Esophagus (tissue), 2 donors: ENCODE measurements at regions not wholly inside any gene's neighbourhood (a gene's known extent, or its start where the extent isn't known, plus 50 kb on each side); places are given as distances from the start of the nearest gene placed in this dataset.

Experiments
- H3K27ac ChIP-seq, 2 donors: one replicate each; pipeline ENCODE4 v1.5.1; 2013; ENCODE audit warnings: low read depth in 2 of 2, mild to moderate bottlenecking in 2 of 2, inconsistent platforms in 1 of 2, low read length in 1 of 2, moderate library complexity in 1 of 2
- H3K27me3 ChIP-seq, 2 donors: one replicate each; pipeline ENCODE4 v1.6.1; 2013; ENCODE audit warnings: low read length in 2 of 2, control low read depth in 1 of 2, mild to moderate bottlenecking in 1 of 2; ENCODE audit not compliant: insufficient read depth in 2 of 2, control insufficient read depth in 1 of 2
- H3K36me3 ChIP-seq, 2 donors: one replicate each; pipeline ENCODE4 v1.6.1; 2013; ENCODE audit warnings: low read length in 1 of 2; ENCODE audit not compliant: control insufficient read depth in 2 of 2, insufficient read depth in 2 of 2
- H3K4me1 ChIP-seq, 2 donors: one replicate each; pipeline ENCODE4 v1.6.1; 2013; ENCODE audit warnings: low read length in 1 of 2; ENCODE audit not compliant: control insufficient read depth in 2 of 2, insufficient read depth in 2 of 2
- H3K4me3 ChIP-seq, 2 donors: one replicate each; pipeline ENCODE4 v1.5.1; 2013; ENCODE audit warnings: low read length in 2 of 2, mild to moderate bottlenecking in 2 of 2, low read depth in 1 of 2, moderate library complexity in 1 of 2
- H3K9me3 ChIP-seq, 2 donors: one replicate each; pipeline ENCODE4 v1.6.1; 2013; ENCODE audit warnings: mild to moderate bottlenecking in 2 of 2, low read depth in 1 of 2, low read length in 1 of 2, moderate library complexity in 1 of 2; ENCODE audit not compliant: control insufficient read depth in 2 of 2, insufficient read depth in 1 of 2
- WGBS, 2 donors: extraction: QIAGEN DNeasy Blood & Tissue Kit; methylation state at CpG; one replicate each; pipeline ENCODE4 v1.1.7; 2013; 5-methylcytosine and 5-hydroxymethylcytosine counted together
- donor health status: healthy with polysubstance abuse.
- donor health status: Bipolar disorder and iron deficiency.

- Histone ChIP-seq H3K4me1 (peaks cover 0 to 5% of the 10 kb centered on the region in 2 donors), H3K27ac (no peak overlapping the region), H3K27me3 (no peaks in the 10 kb centered on the region), H3K36me3 (no peaks in the 10 kb centered on the region), H3K9me3 (no peaks in the 10 kb centered on the region), H3K4me3 (no peak overlapping the region)
- WGBS, 2 donors: 31 to 52% methylated on average over 3 of the region's 3 CpGs
These were observed 730.8 kb downstream of the EFNB2 start for GRCh38 chr13:105804561-105805190.

- no peaks in the 10 kb centered on the region for H3K27me3 ChIP-seq
- H3K36me3 ChIP-seq: no peaks in the 10 kb centered on the region
- no peak overlapping the region for H3K4me3 ChIP-seq
- no peaks in the 10 kb centered on the region for H3K9me3 ChIP-seq
- H3K4me1 ChIP-seq: no peaks in the 10 kb centered on the region
- no peak overlapping the region for H3K27ac ChIP-seq
These were observed 736.3 kb downstream of the EFNB2 start for GRCh38 chr13:105799155-105799554.

- Histone ChIP-seq H3K27ac (no peak overlapping the region), H3K36me3 (no peaks in the 10 kb centered on the region), H3K27me3 (no peaks in the 10 kb centered on the region), H3K4me1 (no peaks in the 10 kb centered on the region), H3K4me3 (no peak overlapping the region), H3K9me3 (no peaks in the 10 kb centered on the region)
- WGBS, 2 donors: 0 to 33% methylated on average over 1 of the region's 1 CpG
These were observed 736.9 kb downstream of the EFNB2 start for GRCh38 chr13:105798541-105798940.

GRCh38 chr13:105796081-105796480 is 739.4 kb downstream of the EFNB2 start:
- WGBS, 2 donors: 76 to 85% methylated on average over 3 of the region's 3 CpGs
- H3K27ac ChIP-seq: no peak overlapping the region
- H3K36me3 ChIP-seq: no peaks in the 10 kb centered on the region
- H3K9me3 ChIP-seq: peaks cover 0 to 2% of the 10 kb centered on the region in 2 donors
- no peak overlapping the region for H3K4me3 ChIP-seq
- H3K27me3 ChIP-seq: no peaks in the 10 kb centered on the region
- H3K4me1 ChIP-seq: no peaks in the 10 kb centered on the region

DNA sequence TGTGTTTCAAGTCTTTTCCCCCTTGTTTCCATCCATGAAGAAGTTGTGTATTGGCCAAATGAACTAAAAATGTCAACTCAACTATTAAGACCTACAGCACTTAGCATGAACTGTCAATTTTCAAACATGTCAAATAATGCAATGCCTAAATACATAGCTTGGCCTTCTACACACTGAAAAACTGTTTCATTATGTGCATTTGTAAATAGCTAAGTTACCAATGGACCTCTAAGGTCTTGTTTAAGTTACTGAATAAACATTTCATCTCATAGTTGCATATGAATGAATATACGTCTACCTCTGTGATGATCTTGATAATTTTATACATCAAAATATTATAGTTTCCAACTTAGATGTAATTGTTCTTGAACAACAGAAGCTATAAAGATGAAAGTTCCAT is 744.5 kb downstream of the EFNB2 start:
- Histone ChIP-seq H3K36me3 (no peaks in the 10 kb centered on the region), H3K4me1 (no peaks in the 10 kb centered on the region), H3K4me3 (no peak overlapping the region), H3K9me3 (peaks cover 0 to 2% of the 10 kb centered on the region in 2 donors), H3K27me3 (no peaks in the 10 kb centered on the region), H3K27ac (no peak overlapping the region)
- 71 to 90% methylated on average over 1 of the region's 1 CpG for WGBS, 2 donors

GRCh38 chr13:105788530-105788929 is 746.9 kb downstream of the EFNB2 start:
- Histone ChIP-seq H3K27ac (no peak overlapping the region), H3K36me3 (no peaks in the 10 kb centered on the region), H3K27me3 (no peaks in the 10 kb centered on the region), H3K9me3 (peaks cover 0 to 2% of the 10 kb centered on the region in 2 donors), H3K4me1 (no peaks in the 10 kb centered on the region), H3K4me3 (no peak overlapping the region)
- WGBS, 2 donors: 86 to 89% methylated on average over 3 of the region's 3 CpGs

DNA sequence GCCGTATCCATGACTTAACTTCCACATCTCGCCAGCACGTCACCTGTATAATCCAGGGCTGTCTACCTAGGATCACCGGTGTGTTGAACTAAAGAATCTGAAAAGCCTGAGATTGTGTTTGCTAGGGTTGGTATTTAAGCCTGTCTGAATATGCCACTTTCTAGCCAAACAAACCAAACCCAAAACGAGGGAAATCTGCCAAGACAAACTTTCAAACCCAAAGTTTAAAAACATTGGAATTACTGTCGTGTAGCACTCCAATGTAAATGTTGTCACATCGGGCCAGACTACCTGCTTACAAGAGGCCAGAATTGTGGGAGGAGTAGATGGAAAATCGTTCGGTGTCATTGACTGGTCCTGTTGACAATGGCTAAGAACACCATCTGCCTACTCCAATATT is 747.8 kb downstream of the EFNB2 start:
- no peaks in the 10 kb centered on the region for H3K27me3 ChIP-seq
- no peaks in the 10 kb centered on the region for H3K4me1 ChIP-seq
- no peak overlapping the region for H3K27ac ChIP-seq
- no peaks in the 10 kb centered on the region for H3K36me3 ChIP-seq
- WGBS, 2 donors: 43 to 53% methylated on average over 9 of the region's 9 CpGs
- H3K4me3 ChIP-seq: no peak overlapping the region
- H3K9me3 ChIP-seq: peaks cover 0 to 2% of the 10 kb centered on the region in 2 donors

DNA sequence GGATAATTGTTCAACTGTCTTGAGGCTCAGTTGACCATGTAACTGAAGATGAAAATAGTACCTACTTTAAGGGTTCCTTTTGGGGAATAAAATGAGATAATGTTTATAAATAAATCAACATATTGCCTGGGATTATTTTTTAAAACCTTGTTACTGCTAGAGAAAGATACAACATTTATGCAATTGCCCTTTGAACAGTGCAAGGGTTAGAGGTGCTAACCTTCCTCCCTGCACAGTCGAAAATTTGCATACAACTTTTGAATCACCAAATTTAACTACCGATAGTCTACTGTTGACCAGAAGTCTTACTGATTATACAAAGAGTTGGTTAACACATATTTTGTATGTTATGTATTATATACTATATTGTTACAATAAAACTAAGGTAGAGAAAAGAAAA is 750.0 kb downstream of the EFNB2 start:
- 71 to 85% methylated on average over 2 of the region's 2 CpGs for WGBS, 2 donors
- H3K4me1 ChIP-seq: no peaks in the 10 kb centered on the region

DNA sequence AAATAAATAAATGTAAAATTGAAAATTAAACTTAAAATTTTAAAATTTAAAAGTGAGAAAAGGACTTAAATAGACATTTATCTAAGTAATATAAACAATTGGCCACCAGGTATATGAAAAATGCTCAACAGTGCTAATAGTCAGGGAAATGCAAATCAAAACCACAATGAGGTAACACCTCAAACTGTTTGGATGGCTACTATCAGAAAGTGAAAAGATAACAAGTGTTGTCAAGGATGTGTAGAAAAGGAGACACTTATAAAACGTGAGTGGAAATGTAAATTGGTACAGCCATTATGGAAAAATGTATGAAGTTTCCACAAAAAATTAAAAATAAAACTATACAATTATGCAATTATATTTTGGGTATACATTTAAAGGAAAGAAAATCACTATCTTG is 752.2 kb downstream of the EFNB2 start:
- no peak overlapping the region for H3K4me3 ChIP-seq
- H3K36me3 ChIP-seq: no peaks in the 10 kb centered on the region
- no peak overlapping the region for H3K27ac ChIP-seq
- WGBS, 2 donors: 76 to 79% methylated on average over 1 of the region's 1 CpG
- H3K9me3 ChIP-seq: no peaks in the 10 kb centered on the region
- H3K27me3 ChIP-seq: no peaks in the 10 kb centered on the region
- no peaks in the 10 kb centered on the region for H3K4me1 ChIP-seq

More for the DNA sequence above, 750.0 kb downstream of the EFNB2 start:
- Histone ChIP-seq H3K4me3 (no peak overlapping the region), H3K36me3 (no peaks in the 10 kb centered on the region), H3K27me3 (no peaks in the 10 kb centered on the region), H3K9me3 (no peaks in the 10 kb centered on the region), H3K27ac (no peak overlapping the region)

DNA sequence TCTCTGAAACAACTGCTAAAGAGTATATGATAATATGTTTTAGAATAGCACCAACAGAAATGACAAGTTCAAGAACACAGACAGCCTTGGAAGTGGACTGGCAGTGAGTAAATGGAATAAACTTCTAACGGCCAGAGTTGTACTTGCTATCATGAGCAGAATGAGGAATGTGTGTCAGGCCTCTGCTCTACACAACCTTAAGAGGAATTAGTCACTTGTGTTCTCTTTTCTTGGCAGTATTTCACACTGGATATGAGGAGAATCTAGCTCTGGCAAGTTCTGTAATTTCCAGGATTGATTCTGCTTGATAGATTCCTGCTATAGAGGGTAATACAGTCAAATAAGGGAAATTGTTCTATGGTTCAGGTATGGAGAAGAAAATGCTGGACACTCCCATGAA is 757.3 kb downstream of the EFNB2 start:
- Histone ChIP-seq H3K36me3 (no peaks in the 10 kb centered on the region), H3K27ac (no peak overlapping the region), H3K4me3 (no peak overlapping the region), H3K27me3 (no peaks in the 10 kb centered on the region), H3K4me1 (no peaks in the 10 kb centered on the region), H3K9me3 (no peaks in the 10 kb centered on the region)
- WGBS, 2 donors: 32 to 53% methylated on average over 1 of the region's 1 CpG
